Kidney (tissue), 13 donors: ENCODE measurements at regions not wholly inside any gene's neighbourhood (a gene's known extent, or its start where the extent isn't known, plus 50 kb on each side); places are given as distances from the start of the nearest gene placed in this dataset.

Experiments
- DNase-seq, 5 donors: peaks; one replicate each; pipeline ENCODE4 v3.0.0-alpha.2; 2013 to 2020
- FAIRE-seq: peaks from 2 replicates; lab custom pipeline; 2012; peaks lifted over from hg19 to GRCh38; lab: Jason Lieb, UNC
- H3K27ac ChIP-seq, 2 donors: one replicate each; pipeline ENCODE4 v1.7.0; 2013; ENCODE audit warnings: low read depth in 2 of 2, low read length in 2 of 2, inconsistent platforms in 1 of 2
- H3K27me3 ChIP-seq: one replicate; pipeline ENCODE4 v1.7.1; 2013; ENCODE audit warnings: low read length, inconsistent platforms; ENCODE audit not compliant: control insufficient read depth, insufficient read depth
- H3K36me3 ChIP-seq, 3 donors: one replicate each; pipeline versions ENCODE4 v1.7.0 to v1.7.1; 2013; ENCODE audit warnings: low read length in 3 of 3, control low read depth in 1 of 3, inconsistent platforms in 1 of 3; ENCODE audit not compliant: insufficient read depth in 3 of 3, control insufficient read depth in 2 of 3
- H3K4me1 ChIP-seq, 3 donors: one replicate each; pipeline versions ENCODE4 v1.7.0 to v1.7.1; 2013; ENCODE audit warnings: low read length in 3 of 3, inconsistent platforms in 1 of 3, low read depth in 1 of 3; ENCODE audit not compliant: control insufficient read depth in 2 of 3, insufficient read depth in 2 of 3
- H3K4me3 ChIP-seq, 3 donors: one replicate each; pipeline versions ENCODE4 v1.7.0 to v1.8.1; 2013; ENCODE audit warnings: low read length in 3 of 3, control low read depth in 1 of 3, inconsistent platforms in 1 of 3
- H3K9ac ChIP-seq, 3 donors: one replicate each; pipeline versions ENCODE4 v1.7.0 to v1.7.1; 2013; ENCODE audit warnings: low read length in 3 of 3, control low read depth in 1 of 3, inconsistent platforms in 1 of 3
- H3K9me3 ChIP-seq, 3 donors: one replicate each; pipeline versions ENCODE4 v1.7.0 to v1.7.1; 2013; ENCODE audit warnings: low read length in 3 of 3, control low read depth in 1 of 3, inconsistent platforms in 1 of 3; ENCODE audit not compliant: control insufficient read depth in 2 of 3, insufficient read depth in 1 of 3
- CTCF ChIP-seq: IDR thresholded peaks from 3 replicates; pipeline ENCODE4 v1.5.1; 2012; ENCODE audit warnings: mild to moderate bottlenecking, moderate library complexity, borderline replicate concordance; ENCODE audit not compliant: insufficient read depth; ENCODE audit errors: extremely low read depth
- intact Hi-C: fragments of 100-400 bp; cut with DNase I; formaldehyde crosslinking; loops from one replicate; pipeline ENCODE4 v1.11.1; 2022
- donor health status: control.
- donor health status: control.
- donor health status: control.
- donor health status: control.
- donor health status: control.
- donor health status: DM: yes; HTN: yes; CAD: no.
- donor health status: Normal renal cell carcinoma (clear cell type).

- no peak overlapping the region for H3K4me3 ChIP-seq
- intact Hi-C loops = no loop called here
Observed at GRCh38 chr2:118562144-118562543, 285.3 kb downstream of the EN1 start.

GRCh38 chr2:118558846-118559245, 288.6 kb downstream of the EN1 start:
- Histone ChIP-seq H3K27ac (no peak overlapping the region), H3K4me1 (no peaks in the 10 kb centered on the region), H3K27me3 (no peaks in the 10 kb centered on the region), H3K4me3 (no peak overlapping the region), H3K9me3 (no peaks in the 10 kb centered on the region), H3K9ac (no peak overlapping the region), H3K36me3 (no peaks in the 10 kb centered on the region)
- intact Hi-C loops = no loop called here
- TF ChIP-seq CTCF = no peak
- no peak for FAIRE-seq
- DNase-seq = no peak

More at GRCh38 chr2:118562144-118562543, 285.3 kb downstream of the EN1 start:
- no peaks in the 10 kb centered on the region for H3K4me1 ChIP-seq
- no peak for DNase-seq
- no peak overlapping the region for H3K27ac ChIP-seq
- no peaks in the 10 kb centered on the region for H3K9me3 ChIP-seq
- H3K9ac ChIP-seq = no peak overlapping the region
- H3K27me3 ChIP-seq = no peaks in the 10 kb centered on the region
- no peak for FAIRE-seq
- no peaks in the 10 kb centered on the region for H3K36me3 ChIP-seq
- TF ChIP-seq CTCF = no peak

GRCh38 chr2:118557791-118558190, 289.7 kb downstream of the EN1 start:
- TF ChIP-seq CTCF = no peak
- Histone ChIP-seq H3K36me3 (no peaks in the 10 kb centered on the region), H3K4me3 (no peak overlapping the region), H3K4me1 (no peaks in the 10 kb centered on the region), H3K27ac (no peak overlapping the region), H3K27me3 (no peaks in the 10 kb centered on the region), H3K9me3 (no peaks in the 10 kb centered on the region), H3K9ac (no peak overlapping the region)
- FAIRE-seq (no peak), DNase-seq (no peak)
- intact Hi-C loops = no loop called here

- FAIRE-seq (no peak), DNase-seq (no peak)
- no peak for TF ChIP-seq CTCF
- Histone ChIP-seq H3K36me3 (no peaks in the 10 kb centered on the region), H3K9ac (no peak overlapping the region), H3K4me3 (no peak overlapping the region), H3K9me3 (no peaks in the 10 kb centered on the region), H3K27me3 (no peaks in the 10 kb centered on the region), H3K4me1 (no peaks in the 10 kb centered on the region), H3K27ac (no peak overlapping the region)
- intact Hi-C loops = no loop called here
Observed at GRCh38 chr2:118557016-118557415, 290.4 kb downstream of the EN1 start.
